ENCODE measurements at regions not wholly inside any gene's neighbourhood (a gene's known extent, or its start where the extent isn't known, plus 50 kb on each side); places are given as distances from the start of the nearest gene placed in this dataset.

DNA sequence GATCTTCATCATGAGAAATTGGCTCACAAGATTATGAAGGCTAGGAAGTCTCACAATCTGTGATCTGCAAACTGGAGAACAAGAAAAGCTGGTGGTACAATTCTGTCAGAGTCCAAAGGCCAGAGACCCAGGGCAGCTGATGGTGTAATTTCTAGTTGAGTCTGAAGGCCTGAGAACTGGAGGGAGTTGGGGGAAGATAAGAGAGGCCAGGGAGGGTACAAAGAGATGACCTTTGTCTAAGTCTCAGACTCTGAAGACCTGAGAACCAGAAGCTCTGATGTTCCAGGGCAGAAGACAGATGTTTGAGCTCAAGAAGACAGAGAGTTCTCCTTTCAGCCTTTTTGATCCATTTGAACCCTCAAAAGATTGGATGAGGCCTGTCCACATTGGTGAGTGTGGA lies 280.6 kb downstream of the HDGFL1 start:
- TF ChIP-seq, protein P1, sequence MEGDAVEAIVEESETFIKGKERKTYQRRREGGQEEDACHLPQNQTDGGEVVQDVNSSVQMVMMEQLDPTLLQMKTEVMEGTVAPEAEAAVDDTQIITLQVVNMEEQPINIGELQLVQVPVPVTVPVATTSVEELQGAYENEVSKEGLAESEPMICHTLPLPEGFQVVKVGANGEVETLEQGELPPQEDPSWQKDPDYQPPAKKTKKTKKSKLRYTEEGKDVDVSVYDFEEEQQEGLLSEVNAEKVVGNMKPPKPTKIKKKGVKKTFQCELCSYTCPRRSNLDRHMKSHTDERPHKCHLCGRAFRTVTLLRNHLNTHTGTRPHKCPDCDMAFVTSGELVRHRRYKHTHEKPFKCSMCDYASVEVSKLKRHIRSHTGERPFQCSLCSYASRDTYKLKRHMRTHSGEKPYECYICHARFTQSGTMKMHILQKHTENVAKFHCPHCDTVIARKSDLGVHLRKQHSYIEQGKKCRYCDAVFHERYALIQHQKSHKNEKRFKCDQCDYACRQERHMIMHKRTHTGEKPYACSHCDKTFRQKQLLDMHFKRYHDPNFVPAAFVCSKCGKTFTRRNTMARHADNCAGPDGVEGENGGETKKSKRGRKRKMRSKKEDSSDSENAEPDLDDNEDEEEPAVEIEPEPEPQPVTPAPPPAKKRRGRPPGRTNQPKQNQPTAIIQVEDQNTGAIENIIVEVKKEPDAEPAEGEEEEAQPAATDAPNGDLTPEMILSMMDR (IDR thresholded peaks at IDR 0.05; ENCODE audit: poor library complexity) = no peak
- no peak for TF ChIP-seq EZH2phosphoT487 (IDR thresholded peaks at IDR 0.05; ENCODE audit: low read depth, severe bottlenecking, unreplicated experiment)
- TF ChIP-seq EZH2 (IDR thresholded peaks at IDR 0.05; ENCODE audit: borderline replicate concordance) = no peak
